Posterior cingulate gyrus (tissue), 11 donors: ENCODE measurements at regions not wholly inside any gene's neighbourhood (a gene's known extent, or its start where the extent isn't known, plus 50 kb on each side); places are given as distances from the start of the nearest gene placed in this dataset.

Experiments
- DNase-seq, 10 donors: peaks; one replicate each; pipeline versions ENCODE4 v3.0.0 to v3.0.0-alpha.2; 2020 to 2021; ENCODE audit warnings: mixed read lengths in 3 of 10
- intact Hi-C: fragments of 100-400 bp; cut with DNase I; formaldehyde crosslinking; loops from one replicate; pipeline ENCODE4 v1.15.1; 2023

DNA sequence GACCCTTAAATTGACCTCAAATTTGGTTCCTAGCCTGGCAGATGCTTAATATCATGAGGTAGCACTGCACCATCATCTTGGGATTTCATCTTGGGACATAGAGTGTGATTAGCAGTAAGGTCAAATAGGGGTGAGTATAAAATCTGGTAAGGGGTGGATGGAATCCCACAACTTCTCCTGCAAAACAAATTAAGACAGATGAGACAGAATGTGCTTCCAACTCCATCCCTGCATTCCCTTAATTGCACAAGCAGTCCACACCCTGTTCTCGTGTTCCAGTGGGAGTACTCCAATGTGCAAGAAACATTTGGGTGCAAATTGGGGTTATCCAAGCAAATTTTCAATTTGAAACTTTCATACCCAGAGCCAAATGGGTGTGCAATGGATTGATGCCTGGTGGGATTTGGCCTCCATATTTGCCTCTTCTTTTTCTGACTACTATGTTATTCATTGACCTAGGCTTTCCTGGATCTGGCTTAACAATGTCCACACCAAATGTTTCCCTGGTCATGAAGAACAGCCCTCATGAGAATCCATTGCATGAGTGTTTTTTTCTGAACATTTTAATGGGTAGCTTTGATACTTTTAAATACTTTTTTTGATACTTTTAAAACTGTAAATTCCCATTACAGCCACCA, 785.0 kb upstream of the TSPY4 start:
- intact Hi-C loops: no loop called here
- DNase-seq: no peak

GRCh38 chrY:8553614-8554013, 783.6 kb upstream of the TSPY4 start:
- DNase-seq: no peak
- intact Hi-C loops: no loop called here

- DNase-seq: no peak
- intact Hi-C loops: no loop called here
Observed at GRCh38 chrY:8561385-8561784, 775.9 kb upstream of the TSPY4 start.

GRCh38 chrY:8562456-8563090, 774.7 kb upstream of the TSPY4 start:
- peak in 2 of 10 donors; percentile 37 to 48 for DNase-seq
- intact Hi-C loops: no loop called here

- intact Hi-C loops: no loop called here
- DNase-seq: no peak
Observed at GRCh38 chrY:8564421-8564820, 772.8 kb upstream of the TSPY4 start.

DNA sequence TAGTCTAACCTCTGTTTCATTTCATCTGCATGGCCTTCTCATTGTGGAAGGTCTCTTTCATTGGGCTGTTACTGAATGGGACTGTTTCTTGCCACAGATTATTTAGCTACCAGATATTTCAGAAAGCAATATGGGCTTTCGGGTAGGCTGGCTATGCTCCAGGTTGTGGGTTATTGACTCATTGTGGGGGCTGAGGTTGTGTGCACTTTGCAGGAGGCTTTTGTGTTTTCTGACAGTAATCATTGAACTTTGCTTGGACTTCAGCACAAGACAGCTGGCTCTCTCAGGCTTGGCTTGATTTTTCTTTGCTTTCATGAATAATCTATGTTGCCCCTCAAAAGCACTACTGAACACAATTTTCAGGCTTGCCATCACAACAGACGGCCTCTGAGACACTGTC, 771.1 kb upstream of the TSPY4 start:
- intact Hi-C loops: no loop called here
- DNase-seq: no peak

GRCh38 chrY:8570384-8570783, 766.9 kb upstream of the TSPY4 start:
- DNase-seq: no peak
- intact Hi-C loops: no loop called here

DNA sequence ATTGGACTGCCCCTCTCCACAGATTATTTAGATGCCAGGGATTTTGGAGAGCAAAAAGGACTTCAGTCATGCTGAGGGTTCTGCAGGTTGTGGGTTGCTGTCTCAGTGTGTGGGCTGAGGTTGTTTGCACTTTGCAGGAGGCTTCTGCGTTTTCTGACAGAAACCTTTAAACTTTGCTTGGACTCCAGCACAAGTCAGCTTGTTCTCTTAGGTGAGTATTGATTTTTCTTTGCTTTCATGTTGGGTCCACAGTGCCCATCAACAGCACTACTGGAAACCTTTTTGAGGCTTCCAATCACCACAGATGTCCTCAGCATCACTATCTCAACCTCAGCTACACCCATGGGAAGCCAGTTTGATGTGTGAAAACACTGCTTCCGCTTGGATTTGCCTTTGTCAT, 764.3 kb upstream of the TSPY4 start:
- DNase-seq: no peak
- intact Hi-C loops: no loop called here

- DNase-seq: peak in 2 of 10 donors; percentile 8 to 30
- intact Hi-C loops: no loop called here
Observed at GRCh38 chrY:8582277-8582850, 754.9 kb upstream of the TSPY4 start.

DNA sequence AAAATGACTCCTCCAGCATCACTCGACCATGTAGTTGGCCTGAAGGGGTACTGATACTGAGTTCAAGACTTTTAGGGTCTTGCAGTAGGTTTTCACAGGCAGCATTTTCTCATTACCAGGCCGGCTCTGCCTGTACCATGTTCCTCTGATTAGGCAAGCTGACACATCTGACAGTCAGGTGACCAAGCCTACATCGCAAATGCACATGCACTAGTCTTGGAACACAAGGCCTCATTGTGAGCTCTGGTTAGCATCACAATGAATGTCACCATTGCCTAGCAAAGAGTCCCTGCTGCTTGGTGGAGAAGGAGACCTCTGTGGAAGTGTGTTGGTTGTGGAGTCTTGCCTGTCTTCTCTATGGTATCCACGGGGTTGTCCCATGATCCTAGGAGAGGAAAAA, 754.1 kb upstream of the TSPY4 start:
- intact Hi-C loops: no loop called here
- peak in 3 of 10 donors; percentile 9 to 35 (median 16) for DNase-seq

DNA sequence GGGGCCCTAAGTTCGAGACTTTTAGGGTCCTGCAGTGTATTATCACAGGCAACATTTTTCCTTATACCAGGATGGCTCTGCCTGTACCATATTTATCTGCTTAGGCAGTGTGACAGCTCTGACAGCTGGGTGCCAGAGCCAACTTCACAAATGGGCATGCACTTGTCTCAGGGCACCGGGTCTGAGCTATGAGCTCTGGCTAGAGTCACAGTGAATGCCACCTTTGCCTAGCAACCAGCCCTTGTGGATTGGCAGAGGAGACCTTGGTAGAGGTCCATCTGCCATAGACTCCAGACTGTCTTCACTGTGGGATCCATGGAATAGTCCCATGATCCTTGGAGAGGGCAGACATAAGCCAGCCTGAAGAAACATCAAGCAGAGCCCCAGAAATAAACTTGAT, 746.6 kb upstream of the TSPY4 start:
- DNase-seq: no peak
- intact Hi-C loops: no loop called here

DNA sequence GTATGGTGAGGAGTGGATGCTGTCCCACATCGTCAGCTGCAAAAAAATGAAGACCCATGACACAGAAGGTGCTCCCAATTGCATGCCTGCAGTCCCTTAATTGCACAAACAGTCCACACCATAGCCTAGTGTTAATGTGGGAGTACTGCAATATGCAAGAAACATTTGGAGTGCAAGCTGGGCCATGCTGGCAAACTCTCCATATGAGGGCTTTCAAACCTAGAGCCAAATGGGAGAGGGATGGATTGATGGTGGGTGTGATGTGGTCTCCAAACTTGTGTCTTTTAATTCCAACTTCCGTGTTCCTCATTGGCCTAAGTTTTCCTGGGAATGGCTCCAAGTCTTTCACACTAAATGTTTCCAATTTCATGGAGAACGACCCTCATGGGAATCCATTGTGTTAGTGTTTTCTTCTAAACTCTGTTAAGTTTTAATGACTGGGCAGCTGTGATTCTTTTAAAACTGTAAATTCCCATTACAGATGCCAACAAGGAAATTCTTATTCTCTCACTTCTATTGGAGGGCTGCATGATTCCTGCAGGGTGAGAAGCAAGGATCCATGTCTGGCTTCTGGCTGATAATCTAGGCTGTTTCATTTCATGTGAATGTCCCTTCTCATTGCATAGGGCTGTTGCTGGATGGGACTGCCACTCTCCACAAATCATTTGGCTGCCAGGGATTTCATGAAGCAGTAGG, 745.3 kb upstream of the TSPY4 start:
- DNase-seq: no peak
- intact Hi-C loops: no loop called here

DNA sequence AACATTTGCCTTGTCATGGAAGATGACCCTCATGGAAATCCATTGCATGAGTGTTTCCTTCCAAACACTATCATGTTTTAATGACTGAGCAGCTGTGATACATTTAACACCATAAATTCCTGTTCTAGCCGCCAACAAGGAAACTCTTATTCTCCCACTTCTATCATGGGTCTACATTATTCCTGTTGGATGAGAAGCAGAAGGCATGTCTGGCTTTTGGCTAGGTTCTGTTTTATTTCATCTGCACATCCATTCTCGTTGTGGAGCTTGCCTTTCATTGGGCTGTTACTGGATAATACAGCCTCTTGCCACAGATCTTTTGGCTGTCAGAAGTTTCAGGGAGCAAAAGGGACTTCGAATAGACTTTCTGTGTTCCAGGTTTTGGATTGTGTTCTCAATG, 742.6 kb upstream of the TSPY4 start:
- DNase-seq: no peak
- intact Hi-C loops: no loop called here

GRCh38 chrY:8599141-8599540, 738.1 kb upstream of the TSPY4 start:
- no peak for DNase-seq
- intact Hi-C loops: no loop called here

- intact Hi-C loops: no loop called here
- no peak for DNase-seq
Observed at GRCh38 chrY:8610620-8611019, 726.6 kb upstream of the TSPY4 start.

GRCh38 chrY:8611815-8612214, 725.4 kb upstream of the TSPY4 start:
- DNase-seq: no peak
- intact Hi-C loops: no loop called here

DNA sequence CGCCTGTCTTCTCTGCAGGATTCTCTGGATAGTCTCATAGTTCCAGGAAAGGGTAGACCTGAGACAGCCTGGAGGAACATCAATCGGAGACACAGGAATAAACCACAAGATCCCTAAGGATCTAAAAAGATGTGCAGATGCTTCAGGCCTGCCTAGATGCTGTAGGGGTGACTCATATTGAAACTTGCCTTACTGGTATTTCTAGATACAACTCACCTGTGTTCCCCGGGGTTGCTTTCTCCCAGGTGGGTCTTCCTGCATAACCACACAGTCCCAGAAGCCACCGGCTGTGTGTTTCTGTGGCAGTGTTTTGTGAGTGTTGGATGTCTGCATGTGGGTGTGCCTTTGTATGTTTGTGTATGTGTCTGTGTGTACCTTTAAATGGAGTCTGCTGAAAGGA, 719.0 kb upstream of the TSPY4 start:
- intact Hi-C loops: no loop called here
- DNase-seq: no peak

- intact Hi-C loops: no loop called here
- DNase-seq: no peak
Observed at GRCh38 chrY:8622156-8622555, 715.1 kb upstream of the TSPY4 start.

GRCh38 chrY:8622856-8623255, 714.4 kb upstream of the TSPY4 start:
- peak in 2 of 10 donors; percentile 7 to 10 for DNase-seq
- intact Hi-C loops: no loop called here

DNA sequence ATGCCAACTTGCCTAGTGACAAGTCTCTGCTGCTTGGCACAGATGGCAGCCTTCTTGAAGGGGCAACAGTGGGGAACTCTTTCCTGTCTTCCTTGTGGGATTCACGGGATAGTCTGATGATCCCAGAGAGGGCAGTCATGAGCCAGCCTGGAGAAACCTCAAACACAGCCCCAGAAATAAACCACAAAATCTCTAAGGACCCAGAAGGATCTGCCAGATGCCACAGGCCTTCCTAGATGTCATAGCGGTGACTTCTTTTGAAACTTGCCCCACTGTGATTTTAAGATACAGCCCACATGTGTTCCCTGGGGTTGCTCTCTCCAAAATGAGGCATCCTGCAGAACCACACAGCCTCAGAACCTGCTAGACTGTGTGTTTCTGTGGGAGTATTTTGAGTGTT, 707.6 kb upstream of the TSPY4 start:
- intact Hi-C loops: no loop called here
- no peak for DNase-seq

DNA sequence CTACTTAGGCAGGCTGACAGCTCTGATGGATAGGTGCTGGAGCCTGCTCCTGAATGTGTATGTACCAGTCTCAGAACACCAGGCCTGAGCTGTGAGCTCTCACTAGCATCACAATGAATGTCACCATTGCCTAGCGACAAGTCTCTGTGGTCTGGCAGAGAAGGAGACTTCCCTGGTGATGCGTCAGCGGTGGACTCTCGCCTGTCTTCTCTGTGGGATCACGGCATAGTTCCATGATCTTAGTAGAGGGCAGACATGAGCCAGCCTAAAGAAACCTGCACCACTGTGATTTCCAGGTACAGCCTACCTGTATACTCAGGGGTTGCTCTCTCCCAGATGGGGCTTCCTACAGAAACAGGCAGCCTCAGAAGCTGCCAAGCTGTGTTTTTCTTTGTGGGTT, 699.2 kb upstream of the TSPY4 start:
- intact Hi-C loops: no loop called here
- no peak for DNase-seq

DNA sequence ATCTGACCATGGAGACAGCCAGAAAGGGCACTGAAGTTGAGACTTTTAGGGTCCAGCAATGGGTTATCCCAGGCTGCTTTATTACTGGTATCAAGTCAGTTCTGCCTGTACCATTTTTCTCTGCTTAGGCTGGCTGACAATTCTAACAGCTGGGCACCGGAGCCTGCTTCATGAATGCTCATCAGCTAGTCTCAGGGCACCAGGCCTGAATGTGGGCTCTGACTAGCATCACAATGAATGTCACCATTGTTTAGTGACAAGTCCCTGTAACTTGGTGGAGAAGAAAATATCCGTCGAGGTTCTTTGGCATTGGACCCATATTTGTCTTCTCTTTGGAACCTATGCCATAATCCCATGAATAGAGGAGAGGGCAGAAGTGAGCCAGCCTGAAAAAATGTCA, 692.3 kb upstream of the TSPY4 start:
- DNase-seq: peak in 3 of 10 donors; percentile 17 to 46 (median 38)
- intact Hi-C loops: no loop called here
